HL-60 (cell line): ENCODE measurements at regions not wholly inside any gene's neighbourhood (a gene's known extent, or its start where the extent isn't known, plus 50 kb on each side); places are given as distances from the start of the nearest gene placed in this dataset.

Experiments
- DNase-seq, 2 experiments: peaks; one replicate each; pipeline ENCODE4 v3.0.0-alpha.2; 2010 to 2020; ENCODE audit warnings: low read depth in 1 of 2, low spot score in 1 of 2
- H3K27ac ChIP-seq: fragments of 250-450 bp; sonication (Bioruptor Pico); replicated peaks from 2 replicates; pipeline ENCODE4 v1.5.1; 2020; ENCODE audit warnings: mild to moderate bottlenecking, moderate library complexity
- H3K27me3 ChIP-seq: fragments of 250-450 bp; sonication (Bioruptor Pico); 2 replicates; pipeline ENCODE4 v1.5.1; 2021; ENCODE audit warnings: mild to moderate bottlenecking, moderate library complexity; ENCODE audit not compliant: insufficient read depth, poor library complexity, severe bottlenecking
- H3K4me3 ChIP-seq: replicated peaks from 2 replicates; pipeline ENCODE4 v1.5.1; 2011; ENCODE audit warnings: mild to moderate bottlenecking, control low read depth, low read length; ENCODE audit not compliant: insufficient read depth
- CTCF ChIP-seq: IDR thresholded peaks from one replicate; pipeline ENCODE4 v1.5.1; 2011; ENCODE audit warnings: low read length, control low read depth, inconsistent platforms; ENCODE audit not compliant: insufficient read depth
- GABPA ChIP-seq: IDR thresholded peaks from 2 replicates; pipeline ENCODE4 v1.6.1; 2012; ENCODE audit warnings: low read depth
- POLR2AphosphoS5 ChIP-seq: IDR thresholded peaks from 2 replicates; pipeline ENCODE4 v1.6.1; 2012; ENCODE audit warnings: low read depth
- REST ChIP-seq: IDR thresholded peaks from 2 replicates; pipeline ENCODE4 v1.6.1; 2012; ENCODE audit warnings: low read depth; ENCODE audit not compliant: insufficient replicate concordance
- SPI1 ChIP-seq: IDR thresholded peaks from 2 replicates; pipeline ENCODE4 v1.6.1; 2012; ENCODE audit warnings: low read depth, mild to moderate bottlenecking, borderline replicate concordance

- no peak overlapping the region for H3K4me3 ChIP-seq
- H3K27ac ChIP-seq = no peak overlapping the region
- TF ChIP-seq POLR2AphosphoS5 = no peak
- no peak for TF ChIP-seq REST
- TF ChIP-seq CTCF = no peak
- TF ChIP-seq SPI1 = no peak
- no peak for TF ChIP-seq GABPA
- DNase-seq = no peak
- H3K27me3 ChIP-seq = no peaks in the 10 kb centered on the region
Measured at GRCh38 chr17:77647531-77647930, 311.0 kb upstream of the TNRC6C start.

DNA sequence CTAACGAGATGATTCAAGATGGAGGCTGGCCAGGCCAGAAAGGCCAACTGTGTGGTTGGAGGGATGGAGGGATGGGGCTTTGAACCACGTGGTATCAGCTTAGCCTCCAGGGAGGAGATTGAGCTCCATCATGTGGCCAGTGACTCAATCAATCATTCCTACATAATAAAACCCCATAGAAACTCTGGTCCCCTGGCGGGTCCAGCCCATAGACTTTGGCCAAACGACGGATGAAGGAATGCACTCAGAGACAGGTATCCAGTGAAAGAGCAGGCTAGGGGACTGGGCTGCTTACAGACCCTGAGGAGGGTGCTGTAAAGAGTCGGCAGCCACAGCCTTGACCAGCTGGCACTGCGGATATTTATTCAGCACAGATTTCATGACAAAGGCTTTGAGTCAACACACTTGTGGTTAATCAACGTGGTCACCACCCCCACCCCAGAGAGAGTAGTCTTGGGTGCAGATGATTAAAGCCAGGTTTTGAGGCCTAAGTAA is 308.7 kb upstream of the TNRC6C start:
- DNase-seq = no peak
- H3K27me3 ChIP-seq = no peaks in the 10 kb centered on the region
- H3K4me3 ChIP-seq = no peak overlapping the region
- H3K27ac ChIP-seq = no peak overlapping the region
- TF ChIP-seq REST (no peak), GABPA (no peak), CTCF (no peak), POLR2AphosphoS5 (no peak), SPI1 (no peak)

GRCh38 chr17:77651988-77652387 is 306.5 kb upstream of the TNRC6C start:
- DNase-seq = no peak
- Histone ChIP-seq H3K27me3 (no peaks in the 10 kb centered on the region), H3K27ac (no peak overlapping the region), H3K4me3 (no peak overlapping the region)
- no peak for TF ChIP-seq POLR2AphosphoS5
- no peak for TF ChIP-seq SPI1
- no peak for TF ChIP-seq REST
- no peak for TF ChIP-seq GABPA
- no peak for TF ChIP-seq CTCF
